GM12801 (cell line): ENCODE measurements at regions not wholly inside any gene's neighbourhood (a gene's known extent, or its start where the extent isn't known, plus 50 kb on each side); places are given as distances from the start of the nearest gene placed in this dataset.

Experiments used
- CTCF ChIP-seq: IDR thresholded peaks from one replicate; pipeline ENCODE4 v1.5.1; 2011; ENCODE audit warnings: control low read depth; ENCODE audit not compliant: insufficient read length; ENCODE audit errors: extremely low read depth

GRCh38 chr12:97181571-97182265, 274.7 kb downstream of the NEDD1 start:
- no peak for TF ChIP-seq CTCF

DNA sequence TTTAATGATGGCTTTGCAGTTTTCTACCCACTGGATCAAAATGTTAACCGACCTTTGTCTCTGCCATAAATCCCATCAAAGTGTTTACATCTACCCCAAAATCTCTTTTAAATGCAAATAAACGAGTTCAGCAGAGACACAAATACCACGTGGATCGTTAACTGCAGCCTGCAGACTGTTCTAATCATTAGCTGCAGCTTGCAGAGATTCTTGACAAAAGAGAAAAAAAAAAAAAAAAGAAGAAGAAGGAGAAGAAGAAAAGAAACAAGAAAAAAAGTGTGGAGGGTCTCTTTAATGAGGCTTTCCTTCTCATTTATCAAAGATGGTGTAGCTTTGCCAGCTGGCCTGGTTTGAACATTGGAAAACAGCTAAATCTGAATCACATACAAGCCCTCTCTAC, 275.7 kb downstream of the NEDD1 start:
- TF ChIP-seq CTCF: no peak

DNA sequence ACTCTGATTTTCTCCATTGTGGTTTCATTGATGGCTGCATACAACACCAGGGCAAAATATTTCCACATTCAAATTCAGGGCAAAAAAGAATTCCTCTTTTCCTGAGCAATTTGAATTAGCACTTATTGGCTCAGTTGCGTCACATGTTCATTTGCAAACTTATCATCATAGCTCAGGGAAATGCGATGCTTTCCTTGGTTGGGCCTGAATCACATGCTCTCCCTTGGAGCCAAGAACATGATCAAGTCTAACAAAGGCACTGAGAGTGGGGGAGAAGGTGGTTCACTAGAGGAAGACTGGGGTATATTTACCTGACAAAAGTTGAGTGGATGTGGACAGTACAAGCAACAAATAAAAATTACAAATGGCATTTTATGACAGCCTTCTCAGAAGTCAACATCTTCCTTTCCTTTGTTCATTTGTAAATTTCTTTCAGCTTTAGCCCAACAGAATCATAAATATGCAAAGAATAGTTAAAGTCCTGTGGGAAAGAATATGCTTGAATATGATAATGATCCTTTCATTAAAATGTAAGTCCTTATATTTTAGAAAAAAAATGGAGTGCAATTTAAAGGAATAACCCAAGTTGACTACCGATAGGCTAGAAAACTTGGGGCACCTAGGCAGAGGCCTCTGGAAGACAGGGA, 277.2 kb downstream of the NEDD1 start:
- TF ChIP-seq CTCF: no peak

- TF ChIP-seq CTCF: no peak
These were observed 277.0 kb upstream of the RMST start for GRCh38 chr12:97185567-97185966.

DNA sequence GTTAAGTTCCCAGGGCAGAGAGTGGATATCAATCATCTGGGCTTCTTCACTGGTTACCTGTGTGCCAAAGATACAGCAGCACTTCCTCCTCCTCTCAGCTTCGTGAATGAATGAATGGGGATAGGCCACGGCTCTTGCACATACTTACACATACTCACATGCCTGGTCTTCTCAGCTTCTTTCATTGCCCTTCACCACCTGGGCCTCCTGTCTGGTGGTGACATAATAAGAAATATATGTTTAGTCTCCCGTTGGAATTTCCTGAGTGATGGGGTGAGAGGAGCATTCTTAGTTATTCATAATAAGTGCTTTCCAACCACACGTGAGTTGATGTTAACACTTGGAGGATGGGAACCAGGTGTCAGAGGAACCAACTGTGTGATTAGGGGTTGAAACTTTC, 268.1 kb upstream of the RMST start:
- no peak for TF ChIP-seq CTCF

GRCh38 chr12:97200181-97200580, 262.4 kb upstream of the RMST start:
- no peak for TF ChIP-seq CTCF

DNA sequence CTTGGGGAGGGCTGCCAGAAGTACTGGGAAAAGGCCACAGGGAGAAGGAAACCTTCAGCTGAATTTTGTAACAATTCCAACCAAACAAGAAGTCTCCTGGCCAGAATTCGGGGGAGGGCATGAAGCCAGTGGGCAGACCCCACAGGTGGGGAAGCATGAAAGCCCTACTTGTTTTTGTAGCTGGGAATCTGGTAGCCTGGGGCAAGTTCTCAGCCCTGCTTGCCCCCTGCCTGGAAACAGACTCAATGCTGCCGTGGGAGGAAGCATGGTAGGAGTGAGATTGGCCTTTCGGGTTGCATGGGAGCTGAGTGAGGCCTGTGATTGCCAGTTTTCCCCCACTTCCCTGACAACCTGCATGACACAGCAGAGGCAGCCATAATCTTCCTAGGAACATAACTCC, 259.2 kb upstream of the RMST start:
- TF ChIP-seq CTCF: no peak
